H9 (cell line): ENCODE measurements at regions not wholly inside any gene's neighbourhood (a gene's known extent, or its start where the extent isn't known, plus 50 kb on each side); places are given as distances from the start of the nearest gene placed in this dataset.

Experiments used
- DNase-seq: peaks from one replicate; pipeline ENCODE4 v3.0.0-alpha.2; 2017
- H2AFZ ChIP-seq: one replicate; pipeline ENCODE4 v1.6.1; 2013; ENCODE audit warnings: mild to moderate bottlenecking, low read length, control low read depth, moderate library complexity
- H2AK5ac ChIP-seq: 2 replicates; pipeline ENCODE4 v1.6.1; 2013; ENCODE audit warnings: low read length, control low read depth, mixed read lengths; ENCODE audit not compliant: insufficient read length
- H2BK120ac ChIP-seq: one replicate; pipeline ENCODE4 v1.6.1; 2013; ENCODE audit warnings: low read depth, mild to moderate bottlenecking, low read length, control low read depth, inconsistent platforms; ENCODE audit not compliant: poor library complexity, severe bottlenecking
- H2BK12ac ChIP-seq: 2 replicates; pipeline ENCODE4 v1.6.1; 2013; ENCODE audit warnings: low read length, control low read depth, mixed read lengths, low read depth; ENCODE audit not compliant: insufficient read length
- H2BK15ac ChIP-seq: 2 replicates; pipeline ENCODE4 v1.6.1; 2013; ENCODE audit warnings: low read depth, low read length, control low read depth
- H2BK20ac ChIP-seq: one replicate; pipeline ENCODE4 v1.6.1; 2013; ENCODE audit warnings: low read depth, mild to moderate bottlenecking, low read length, control low read depth, inconsistent platforms; ENCODE audit not compliant: poor library complexity, severe bottlenecking
- H2BK5ac ChIP-seq: 2 replicates; pipeline ENCODE4 v1.6.1; 2013; ENCODE audit warnings: low read length, control low read depth, mixed read lengths; ENCODE audit not compliant: insufficient read length
- H3K14ac ChIP-seq: 2 replicates; pipeline ENCODE4 v1.6.1; 2013; ENCODE audit warnings: low read length, control low read depth; ENCODE audit not compliant: insufficient read depth
- H3K18ac ChIP-seq: 2 replicates; pipeline ENCODE4 v1.6.1; 2013; ENCODE audit warnings: low read depth, mild to moderate bottlenecking, mixed read lengths, low read length, control low read depth; ENCODE audit not compliant: insufficient read length
- H3K23ac ChIP-seq: 2 replicates; pipeline ENCODE4 v1.6.1; 2013; ENCODE audit warnings: low read length, control low read depth, mixed read lengths, low read depth; ENCODE audit not compliant: insufficient read length
- H3K23me2 ChIP-seq: 2 replicates; pipeline ENCODE4 v1.6.1; 2013; ENCODE audit warnings: low read depth, mild to moderate bottlenecking, mixed read lengths, low read length, control low read depth; ENCODE audit not compliant: insufficient read length, poor library complexity, severe bottlenecking
- H3K27ac ChIP-seq: 2 replicates; pipeline ENCODE4 v1.5.1; 2013; ENCODE audit warnings: low read length, control low read depth, mixed read lengths, low read depth; ENCODE audit not compliant: insufficient read length
- H3K27me3 ChIP-seq: 2 replicates; pipeline ENCODE4 v1.6.1; 2013; ENCODE audit warnings: low read length, control low read depth, inconsistent platforms; ENCODE audit not compliant: insufficient read depth
- H3K4ac ChIP-seq: 2 replicates; pipeline ENCODE4 v1.6.1; 2013; ENCODE audit warnings: low read depth, mild to moderate bottlenecking, control low read depth, inconsistent platforms, low read length, moderate library complexity
- H3K4me1 ChIP-seq: 2 replicates; pipeline ENCODE4 v1.6.1; 2013; ENCODE audit warnings: low read length, control low read depth, inconsistent platforms; ENCODE audit not compliant: insufficient read depth
- H3K4me2 ChIP-seq: 2 replicates; pipeline ENCODE4 v1.6.1; 2013; ENCODE audit warnings: low read length, control low read depth, mixed read lengths; ENCODE audit not compliant: insufficient read length, insufficient read depth
- H3K56ac ChIP-seq: 2 replicates; pipeline ENCODE4 v1.6.1; 2013; ENCODE audit warnings: low read depth, mild to moderate bottlenecking, mixed read lengths, low read length, control low read depth; ENCODE audit not compliant: insufficient read length
- H3K79me1 ChIP-seq: 2 replicates; pipeline ENCODE4 v1.6.1; 2013; ENCODE audit warnings: low read depth, mild to moderate bottlenecking, moderate library complexity, low read length, control low read depth, inconsistent platforms; ENCODE audit not compliant: insufficient read depth, poor library complexity, severe bottlenecking
- H3K79me2 ChIP-seq: 2 replicates; pipeline ENCODE4 v1.6.1; 2013; ENCODE audit warnings: low read length, control low read depth, inconsistent platforms; ENCODE audit not compliant: insufficient read depth
- H3K9ac ChIP-seq: 2 replicates; pipeline ENCODE4 v1.6.1; 2013; ENCODE audit warnings: low read length, control low read depth, mixed read lengths; ENCODE audit not compliant: insufficient read length; ENCODE audit errors: extremely low read depth
- H3K9me3 ChIP-seq: one replicate; pipeline ENCODE4 v1.6.1; 2013; ENCODE audit warnings: low read depth, low read length, inconsistent platforms; ENCODE audit not compliant: control insufficient read depth
- H3T11ph ChIP-seq: one replicate; pipeline ENCODE4 v1.6.1; 2013; ENCODE audit warnings: mild to moderate bottlenecking, low read length, control low read depth, inconsistent platforms
- H4K20me1 ChIP-seq: one replicate; pipeline ENCODE4 v1.6.1; 2013; ENCODE audit not compliant: control insufficient read depth, insufficient read length, insufficient read depth
- H4K5ac ChIP-seq: 2 replicates; pipeline ENCODE4 v1.6.1; 2013; ENCODE audit warnings: low read depth, mild to moderate bottlenecking, mixed read lengths, low read length, control low read depth; ENCODE audit not compliant: insufficient read length
- H4K8ac ChIP-seq: replicated peaks from 2 replicates; pipeline ENCODE4 v1.6.1; 2013; ENCODE audit warnings: low read length, control low read depth, mixed read lengths, low read depth; ENCODE audit not compliant: insufficient read length
- H4K91ac ChIP-seq: 2 replicates; pipeline ENCODE4 v1.6.1; 2013; ENCODE audit warnings: low read depth, mild to moderate bottlenecking, moderate library complexity, mixed read lengths, low read length, control low read depth; ENCODE audit not compliant: insufficient read length
- H3K27ac Mint-ChIP-seq, 3 experiments: 2 replicates in 2 of 3; 3 replicates in 1 of 3; pipeline ENCODE4 v1.8.0; 2020 to 2021; ENCODE audit warnings: mixed read lengths in 3 of 3, mild to moderate bottlenecking in 1 of 3, moderate library complexity in 1 of 3
- H3K27me3 Mint-ChIP-seq: 2 replicates; pipeline ENCODE4 v1.8.0; 2021; ENCODE audit warnings: low read depth, mild to moderate bottlenecking, moderate library complexity, mixed read lengths
- H3K36me3 Mint-ChIP-seq, 3 experiments: 2 replicates in 2 of 3; 3 replicates in 1 of 3; pipeline ENCODE4 v1.8.0; 2020 to 2021; ENCODE audit warnings: low read depth in 3 of 3, mixed read lengths in 3 of 3; ENCODE audit not compliant: insufficient read depth in 1 of 3
- H3K4me1 Mint-ChIP-seq, 2 experiments: 2 replicates each; pipeline ENCODE4 v1.8.0; 2020; ENCODE audit warnings: mixed read lengths in 2 of 2
- H3K4me3 Mint-ChIP-seq, 2 experiments: 2 replicates in 1 of 2; 3 replicates in 1 of 2; pipeline ENCODE4 v1.8.0; 2020 to 2021; ENCODE audit warnings: mild to moderate bottlenecking in 2 of 2, mixed read lengths in 2 of 2, moderate library complexity in 1 of 2
- H3K9me3 Mint-ChIP-seq, 2 experiments: 2 replicates in 1 of 2; 3 replicates in 1 of 2; pipeline ENCODE4 v1.8.0; 2020; ENCODE audit warnings: mild to moderate bottlenecking in 2 of 2, mixed read lengths in 2 of 2, moderate library complexity in 1 of 2
- CTCF ChIP-seq: fragments of 200-600 bp; sonication (generic); conservative IDR thresholded peaks from 3 replicates; pipeline ENCODE4 v1.8.0; 2021; ENCODE audit warnings: antibody characterized with exemption, mild to moderate bottlenecking
- WGBS: extraction: QIAGEN DNeasy Blood & Tissue Kit; methylation state at CpG from one replicate; pipeline ENCODE4 v1.1.7; 2013; ENCODE audit warnings: missing lambda C conversion rate, low lambda C conversion rate, mixed read lengths; ENCODE audit not compliant: insufficient read length; ENCODE audit errors: extremely low coverage; 5-methylcytosine and 5-hydroxymethylcytosine counted together

GRCh38 chr10:105691811-105692210 lies 1050.7 kb downstream of the SORCS3 start:
- Histone ChIP-seq H2BK120ac (no peak overlapping the region), H2AK5ac (no peak overlapping the region), H4K20me1 (no peaks in the 10 kb centered on the region), H2BK5ac (no peak overlapping the region), H3K14ac (no peak overlapping the region), H3K56ac (no peak overlapping the region), H3K79me2 (no peaks in the 10 kb centered on the region), H2AFZ (no peak overlapping the region), H3K18ac (no peak overlapping the region), H3K4me1 (peaks cover 3% of the 10 kb centered on the region; the same call in 1 of the 2 replicates), H2BK15ac (no peak overlapping the region), H3K9ac (no peak overlapping the region), H2BK20ac (no peak overlapping the region), H3K79me1 (no peaks in the 10 kb centered on the region), H3K23ac (no peak overlapping the region), H3K4me2 (no peak overlapping the region), H3K27ac (no peak overlapping the region), H4K5ac (no peak overlapping the region), H3K27me3 (no peaks in the 10 kb centered on the region), H4K91ac (no peak overlapping the region), H3K9me3 (no peaks in the 10 kb centered on the region), H2BK12ac (no peak overlapping the region), H3T11ph (no peak overlapping the region), H3K4ac (no peak overlapping the region), H4K8ac (no peak overlapping the region), H3K23me2 (no peaks in the 10 kb centered on the region)
- Mint-ChIP-seq H3K9me3 (no peaks in the 10 kb centered on the region), H3K27me3 (peaks cover 10% of the 10 kb centered on the region), H3K4me3 (no peak overlapping the region), H3K4me1 (peaks cover 10% of the 10 kb centered on the region in 2 experiments), H3K27ac (no peak overlapping the region), H3K36me3 (no peaks in the 10 kb centered on the region)
- peak; percentile 84 for TF ChIP-seq CTCF
- no peak for DNase-seq
- no CpG with 5 or more reads among the region's 1 CpG for WGBS
